ENCODE measurements at regions not wholly inside any gene's neighbourhood (a gene's known extent, or its start where the extent isn't known, plus 50 kb on each side); places are given as distances from the start of the nearest gene placed in this dataset.
"Not testable (repeated sequence)": the region's sequence is repeated elsewhere in the genome, so short reads cannot be mapped to it uniquely, and the experiment has no call there.

DNA sequence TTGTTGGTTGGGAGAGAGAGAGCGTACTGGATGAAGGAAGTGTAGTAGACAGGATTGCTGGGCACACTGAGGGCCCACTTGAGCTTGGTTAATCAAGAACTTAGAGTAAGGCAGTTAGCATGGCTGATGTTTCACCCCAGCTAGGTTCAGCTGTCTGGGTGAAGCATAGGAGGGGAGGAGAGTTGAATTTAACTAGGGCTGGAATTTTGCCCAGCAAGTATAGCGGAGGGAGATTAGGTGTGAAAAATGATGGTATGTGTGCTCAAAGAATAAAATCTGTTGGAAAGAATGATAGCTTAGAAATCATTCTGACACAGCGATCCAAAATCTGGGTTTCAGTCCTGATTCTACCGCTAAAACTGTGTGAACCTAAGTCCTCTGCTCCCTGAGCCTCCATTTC lies 461.5 kb upstream of the PROX1 start:
- Histone ChIP-seq H3K9ac (no peak overlapping the region), H4K20me1 (no peaks in the 10 kb centered on the region), H3K9me3 (replicated peaks in 1 of 11) (peaks cover 16 to 22% (median 19%) of the 10 kb centered on the region in 11 experiments), H3K27ac (no peak overlapping the region), H3K4me3 (no peak overlapping the region), H3K4me2 (no peak overlapping the region), H3K4me1 (no peaks in the 10 kb centered on the region), H3K36me3 (no peaks in the 10 kb centered on the region), H3K27me3 (peaks cover 0 to 3% (median 0%) of the 10 kb centered on the region in 11 experiments; a peak in 2 of 22 replicates)
- no peak for TF ChIP-seq Cebpa-rat (IDR thresholded peaks at IDR 0.05)

DNA sequence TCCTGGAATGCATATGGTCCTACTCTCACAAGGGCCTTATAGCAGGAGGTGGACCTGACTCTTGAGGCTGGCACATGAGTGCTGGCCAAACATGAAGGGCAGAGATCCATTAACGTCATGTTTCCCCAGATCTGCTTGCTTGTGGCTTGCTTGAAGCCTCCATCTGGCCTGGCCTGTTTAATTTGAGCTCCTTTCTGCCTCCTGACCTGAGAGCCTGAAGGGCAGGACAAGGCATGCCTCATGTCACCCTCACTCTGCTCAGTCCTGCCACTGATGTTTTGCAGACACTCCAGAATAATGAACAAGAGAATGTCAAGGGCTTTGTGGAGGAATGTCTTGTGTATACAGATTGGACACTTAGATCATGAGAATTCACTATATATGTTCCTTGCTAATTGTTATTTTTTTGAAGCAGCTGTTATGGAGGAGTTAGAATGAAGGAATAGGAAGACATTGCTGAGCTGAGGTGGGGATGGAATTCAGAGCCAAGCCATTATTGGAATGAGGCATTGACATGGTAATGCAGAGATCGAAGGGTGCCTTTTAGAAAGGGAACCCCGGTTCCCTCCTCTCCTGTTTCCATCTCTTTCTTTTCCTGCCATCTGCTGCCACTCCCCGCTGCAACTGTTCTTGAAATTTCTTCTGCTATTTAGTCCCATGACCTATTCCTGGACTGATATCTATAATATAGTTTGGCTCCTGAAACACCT lies 457.0 kb upstream of the PROX1 start:
- no peaks in the 10 kb centered on the region for H3K4me1 ChIP-seq
- H4K20me1 ChIP-seq = no peaks in the 10 kb centered on the region
- H3K9ac ChIP-seq = no peak overlapping the region
- H3K27ac ChIP-seq = no peak overlapping the region
- no peak overlapping the region for H3K4me3 ChIP-seq
- TF ChIP-seq Cebpa-rat (IDR thresholded peaks at IDR 0.05) = no peak
- H3K27me3 ChIP-seq = no peaks in the 10 kb centered on the region
- peaks cover 0 to 6% (median 0%) of the 10 kb centered on the region in 11 experiments; a peak in 3 of 22 replicates for H3K9me3 ChIP-seq (replicated peaks in 1 of 11)
- no peaks in the 10 kb centered on the region for H3K36me3 ChIP-seq
- no peak overlapping the region for H3K4me2 ChIP-seq

DNA sequence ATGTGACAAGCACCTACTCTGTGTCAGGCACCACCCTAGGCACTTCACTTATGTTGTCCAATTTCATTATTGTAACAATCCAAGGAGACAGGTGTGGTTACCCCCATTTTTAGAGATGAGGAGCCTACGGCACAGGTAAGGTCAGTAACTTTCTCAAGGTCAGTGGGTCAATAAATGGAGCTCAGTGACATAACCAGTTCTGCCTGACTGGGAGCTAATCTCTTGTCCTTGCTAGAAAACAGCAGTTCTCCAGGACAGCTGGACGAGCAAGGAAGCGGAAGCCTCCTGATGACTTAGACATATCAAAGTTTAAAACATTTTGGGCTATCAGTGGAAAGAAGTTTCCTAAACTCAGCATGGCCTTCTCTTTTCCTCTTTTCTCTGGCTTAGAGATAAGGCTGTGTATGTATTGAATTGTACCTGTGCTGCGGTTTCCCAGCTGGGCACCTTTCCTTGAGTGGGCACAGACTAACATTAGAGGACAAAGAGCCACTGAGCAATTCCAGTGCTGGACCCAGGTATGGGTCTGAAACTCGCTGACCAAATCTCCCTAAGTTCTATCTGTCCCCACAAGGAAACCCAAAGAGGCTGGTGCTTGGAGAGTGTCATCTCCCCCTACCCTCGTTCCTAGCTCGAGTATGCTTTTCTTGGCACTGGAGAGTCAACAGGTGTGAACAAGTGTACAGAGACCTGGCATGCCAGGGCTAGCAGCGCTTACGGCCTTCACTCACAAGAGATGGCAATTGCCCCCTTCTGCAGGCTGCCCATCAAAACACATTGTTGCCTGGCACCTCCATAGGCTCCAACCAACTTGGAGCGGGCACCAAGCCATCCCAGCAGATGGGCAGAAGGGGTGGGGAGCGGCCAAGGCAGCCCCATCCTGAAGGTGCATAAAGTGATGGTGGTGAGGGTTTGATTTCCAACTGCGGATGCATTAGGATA lies 456.1 kb upstream of the PROX1 start:
- H3K9me3 ChIP-seq (replicated peaks in 1 of 11) = peaks cover 0 to 7% (median 0%) of the 10 kb centered on the region in 11 experiments; a peak in 3 of 22 replicates
- H3K4me2 ChIP-seq = no peak overlapping the region
- H3K36me3 ChIP-seq = no peaks in the 10 kb centered on the region
- H3K9ac ChIP-seq = no peak overlapping the region
- no peaks in the 10 kb centered on the region for H4K20me1 ChIP-seq
- H3K4me1 ChIP-seq = no peaks in the 10 kb centered on the region
- no peak overlapping the region for H3K4me3 ChIP-seq
- no peak overlapping the region for H3K27ac ChIP-seq
- TF ChIP-seq Cebpa-rat (IDR thresholded peaks at IDR 0.05) = no peak
- no peaks in the 10 kb centered on the region for H3K27me3 ChIP-seq

DNA sequence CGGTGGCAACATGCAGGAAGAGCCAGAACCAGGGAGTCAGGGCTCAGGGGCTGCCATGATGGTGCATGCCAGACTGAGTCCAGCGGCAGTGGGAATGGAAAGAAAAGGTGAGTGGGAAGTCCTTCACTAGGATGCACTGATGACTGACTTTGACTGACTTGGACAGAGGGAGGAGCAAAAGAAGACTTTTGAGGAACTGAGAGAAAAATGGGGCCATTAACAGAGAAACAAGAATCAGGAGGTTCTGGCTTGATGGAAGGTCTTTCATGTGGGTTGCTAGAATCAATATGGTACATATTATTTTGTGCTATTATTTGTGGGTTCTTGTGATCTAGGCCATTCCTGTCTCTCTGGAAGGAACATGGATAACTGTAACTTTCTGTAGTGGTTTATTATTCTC lies 454.6 kb upstream of the PROX1 start:
- H3K9me3 ChIP-seq (replicated peaks in 1 of 11) = peaks cover 0 to 7% (median 0%) of the 10 kb centered on the region in 11 experiments; a peak in 3 of 22 replicates
- H4K20me1 ChIP-seq = no peaks in the 10 kb centered on the region
- H3K36me3 ChIP-seq = no peaks in the 10 kb centered on the region
- no peak overlapping the region for H3K4me3 ChIP-seq
- H3K9ac ChIP-seq = no peak overlapping the region
- no peaks in the 10 kb centered on the region for H3K4me1 ChIP-seq
- TF ChIP-seq Cebpa-rat (IDR thresholded peaks at IDR 0.05) = no peak
- H3K27me3 ChIP-seq = no peaks in the 10 kb centered on the region
- no peak overlapping the region for H3K4me2 ChIP-seq
- no peak overlapping the region for H3K27ac ChIP-seq

DNA sequence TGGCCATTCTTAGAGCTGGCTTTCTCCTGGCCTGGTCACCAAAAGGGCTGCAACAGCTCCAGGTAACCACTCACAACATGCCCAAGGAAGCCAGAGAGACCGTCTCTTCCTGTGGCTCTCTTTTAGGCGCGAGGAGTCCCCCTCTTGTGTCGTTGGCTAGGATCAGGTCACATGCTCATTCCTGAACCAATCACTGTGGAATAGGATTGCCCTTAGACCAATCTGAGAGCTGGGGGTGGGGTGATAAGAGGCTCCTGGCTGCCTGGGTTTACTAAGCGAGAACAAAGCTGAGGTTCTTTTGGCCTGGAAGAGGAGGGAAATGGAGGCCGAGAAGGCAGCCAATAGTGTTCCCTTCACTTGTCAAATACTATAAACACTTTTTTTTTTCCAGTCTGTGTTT lies 452.1 kb upstream of the PROX1 start:
- H4K20me1 ChIP-seq = no peaks in the 10 kb centered on the region
- peaks cover 0 to 7% (median 0%) of the 10 kb centered on the region in 11 experiments; a peak in 3 of 22 replicates for H3K9me3 ChIP-seq (replicated peaks in 1 of 11)
- no peaks in the 10 kb centered on the region for H3K27me3 ChIP-seq
- H3K27ac ChIP-seq = no peak overlapping the region
- no peaks in the 10 kb centered on the region for H3K36me3 ChIP-seq
- H3K4me3 ChIP-seq = no peak overlapping the region
- TF ChIP-seq Cebpa-rat (IDR thresholded peaks at IDR 0.05) = no peak
- H3K4me2 ChIP-seq = no peak overlapping the region
- no peaks in the 10 kb centered on the region for H3K4me1 ChIP-seq
- H3K9ac ChIP-seq = no peak overlapping the region

DNA sequence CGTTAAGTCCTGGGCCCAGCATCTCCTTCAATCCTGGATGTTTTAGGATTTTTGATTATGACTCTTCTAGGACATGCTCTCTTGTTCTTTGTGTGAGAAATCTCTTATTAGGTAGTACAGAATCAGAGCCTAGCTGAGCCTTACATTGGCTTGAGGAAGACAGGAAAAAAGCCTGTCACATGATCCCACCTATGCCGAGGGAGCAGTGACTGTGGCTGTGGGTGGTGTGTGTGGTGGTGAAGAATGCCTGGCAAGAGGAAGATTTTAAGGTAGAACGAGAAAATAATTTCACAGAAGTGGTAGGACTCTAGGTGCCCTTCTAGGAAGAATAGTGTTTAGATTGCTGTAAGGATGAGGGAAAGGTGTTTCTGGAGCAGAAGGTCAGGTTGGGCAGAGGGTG lies 449.5 kb upstream of the PROX1 start:
- no peaks in the 10 kb centered on the region for H3K4me1 ChIP-seq
- no peak overlapping the region for H3K4me2 ChIP-seq
- no peaks in the 10 kb centered on the region for H4K20me1 ChIP-seq
- H3K9me3 ChIP-seq (replicated peaks in 1 of 11) = peaks cover 0 to 7% (median 0%) of the 10 kb centered on the region in 11 experiments; a peak in 3 of 22 replicates
- no peaks in the 10 kb centered on the region for H3K36me3 ChIP-seq
- no peaks in the 10 kb centered on the region for H3K27me3 ChIP-seq
- no peak overlapping the region for H3K4me3 ChIP-seq
- H3K9ac ChIP-seq = no peak overlapping the region
- H3K27ac ChIP-seq = no peak overlapping the region
- no peak for TF ChIP-seq Cebpa-rat (IDR thresholded peaks at IDR 0.05)

DNA sequence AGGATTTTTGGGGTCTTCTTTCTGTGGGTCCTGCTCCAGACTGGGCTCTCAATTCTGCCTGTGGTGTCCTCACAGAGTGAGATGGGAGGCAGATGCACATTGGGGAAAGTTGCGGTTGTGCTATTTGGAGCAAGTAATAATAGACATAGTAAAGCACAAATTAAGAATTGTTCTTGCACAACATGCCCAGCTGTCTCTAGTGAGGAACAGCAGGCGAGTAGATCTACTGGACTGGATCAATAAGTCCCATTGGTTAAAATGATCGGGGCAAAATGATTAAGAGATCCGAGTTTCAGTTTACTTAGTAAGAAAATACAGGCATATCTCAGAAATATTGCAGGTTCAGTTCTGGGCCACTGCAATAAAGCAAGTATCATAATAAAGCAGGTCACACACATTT lies 448.3 kb upstream of the PROX1 start:
- no peaks in the 10 kb centered on the region for H4K20me1 ChIP-seq
- no peaks in the 10 kb centered on the region for H3K36me3 ChIP-seq
- H3K4me2 ChIP-seq = no peak overlapping the region
- H3K9ac ChIP-seq = no peak overlapping the region
- no peak for TF ChIP-seq Cebpa-rat (IDR thresholded peaks at IDR 0.05)
- H3K4me3 ChIP-seq = no peak overlapping the region
- no peak overlapping the region for H3K27ac ChIP-seq
- H3K4me1 ChIP-seq = no peaks in the 10 kb centered on the region
- H3K9me3 ChIP-seq (replicated peaks in 1 of 11) = peaks cover 0 to 7% (median 0%) of the 10 kb centered on the region in 11 experiments; a peak in 3 of 22 replicates
- no peaks in the 10 kb centered on the region for H3K27me3 ChIP-seq

DNA sequence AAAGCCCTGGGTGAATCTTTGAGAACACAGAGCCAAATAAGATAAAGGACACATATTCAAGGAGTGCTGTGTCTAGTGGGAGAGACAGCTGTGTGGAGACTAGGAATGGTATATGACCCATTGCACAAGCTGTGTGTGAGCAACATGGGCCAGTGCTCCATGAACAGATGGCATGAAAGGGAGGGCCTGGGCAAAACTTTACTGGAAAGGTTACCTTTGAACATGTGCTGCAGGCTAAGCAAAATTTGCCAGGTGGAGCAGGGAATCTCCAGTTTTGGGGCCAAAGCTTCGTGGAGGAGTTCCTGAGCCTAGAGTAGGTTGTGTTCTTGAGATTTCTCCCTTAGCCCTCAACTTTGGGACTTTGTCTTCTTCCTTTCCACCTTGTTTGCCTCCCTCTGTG lies 446.1 kb upstream of the PROX1 start:
- Histone ChIP-seq H3K36me3 (no peaks in the 10 kb centered on the region), H3K9me3 (replicated peaks in 1 of 11) (no peaks in the 10 kb centered on the region), H3K27me3 (no peaks in the 10 kb centered on the region), H3K4me2 (no peak overlapping the region), H4K20me1 (no peaks in the 10 kb centered on the region), H3K4me3 (no peak overlapping the region), H3K4me1 (no peaks in the 10 kb centered on the region), H3K9ac (no peak overlapping the region), H3K27ac (no peak overlapping the region)
- TF ChIP-seq Cebpa-rat (IDR thresholded peaks at IDR 0.05) = no peak

DNA sequence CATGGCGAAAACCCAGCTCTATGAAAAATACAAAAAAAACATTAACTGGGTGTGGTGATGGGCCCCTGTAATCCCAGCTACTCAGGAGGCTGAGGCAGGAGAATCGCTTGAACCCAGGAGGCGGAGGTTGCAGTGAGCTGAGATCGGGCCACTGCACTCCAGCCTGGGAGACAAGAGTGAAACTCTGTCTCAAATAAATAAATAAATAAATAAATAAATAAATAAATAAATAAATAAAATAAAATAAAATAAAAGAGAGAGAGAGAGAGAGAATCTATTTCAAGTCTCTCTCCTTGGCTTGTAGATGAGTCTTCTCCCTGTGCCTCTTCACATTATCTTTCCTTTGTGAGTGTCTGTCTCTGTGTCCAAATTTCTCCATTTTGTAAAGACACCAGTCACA lies 442.6 kb upstream of the PROX1 start:
- H4K20me1 ChIP-seq, H3K9ac ChIP-seq: not testable (repeated sequence)

More for the DNA sequence above, 442.6 kb upstream of the PROX1 start:
- H3K36me3 ChIP-seq; H3K4me3 ChIP-seq; H3K27me3 ChIP-seq; H3K9me3 ChIP-seq (replicated peaks in 1 of 11); H3K4me1 ChIP-seq; H3K27ac ChIP-seq; H3K4me2 ChIP-seq: not testable (repeated sequence)

Data from BLaER1 treated with 17β-estradiol and CSF1 and Interleukin-3, amounts not matched to agents 10 nM and 100 nM (cell line).